Thyroid gland (tissue), 4 donors: ENCODE measurements at regions not wholly inside any gene's neighbourhood (a gene's known extent, or its start where the extent isn't known, plus 50 kb on each side); places are given as distances from the start of the nearest gene placed in this dataset.

Experiments used
- DNase-seq, 2 donors: peaks; one replicate each; pipeline ENCODE4 v3.0.0-alpha.2; 2019
- H3K27ac ChIP-seq, 3 donors: fragments of 200-600 bp; sonication (generic); 1 replicate in 2 of 3; 2 replicates in 1 of 3; pipeline ENCODE4 v1.5.1; 2016 to 2019; ENCODE audit warnings: mild to moderate bottlenecking in 1 of 3, moderate library complexity in 1 of 3
- H3K27me3 ChIP-seq: fragments of 200-600 bp; sonication (generic); one replicate; pipeline ENCODE4 v1.5.1; 2019
- H3K36me3 ChIP-seq, 2 donors: fragments of 200-600 bp; sonication (generic); one replicate each; pipeline ENCODE4 v1.5.1; 2016 to 2019
- H3K4me1 ChIP-seq, 2 donors: fragments of 200-600 bp; sonication (generic); one replicate each; pipeline ENCODE4 v1.5.1; 2017 to 2019
- H3K4me3 ChIP-seq, 3 donors: fragments of 200-600 bp; sonication (generic); replicated peaks in 1 of 3; 1 replicate in 2 of 3; 2 replicates in 1 of 3; pipeline ENCODE4 v1.5.1; 2016; ENCODE audit warnings: mild to moderate bottlenecking in 1 of 3
- H3K9me3 ChIP-seq: fragments of 200-600 bp; sonication (generic); one replicate; pipeline ENCODE4 v1.5.1; 2017
- CTCF ChIP-seq, 6 experiments: fragments of 200-600 bp in 3 of 6; fragments of 450-650 bp in 3 of 6; sonication (generic) in 3 of 6; IDR thresholded peaks; one replicate each; pipeline ENCODE4 v1.5.1; 2016 to 2019; ENCODE audit warnings: antibody characterized with exemption in 6 of 6, mild to moderate bottlenecking in 2 of 6, inconsistent platforms in 1 of 6, moderate library complexity in 1 of 6
- POLR2A ChIP-seq, 2 donors: fragments of 450-650 bp; IDR thresholded peaks; one replicate each; pipeline ENCODE4 v1.6.1; 2017; ENCODE audit warnings: antibody characterized with exemption in 2 of 2, mild to moderate bottlenecking in 2 of 2, moderate library complexity in 1 of 2
- WGBS, 2 donors: methylation state at CpG; one replicate each; pipeline ENCODE4 v1.1.5; 2017; 5-methylcytosine and 5-hydroxymethylcytosine counted together
- intact Hi-C: fragments of 100-400 bp; cut with DNase I; formaldehyde crosslinking; loops from one replicate; pipeline ENCODE4 v1.15.1; 2023

GRCh38 chr13:40082639-40083038 is 427.2 kb downstream of the COG6 start:
- no peak overlapping the region for H3K27ac ChIP-seq
- intact Hi-C loops: no loop called here
- no peaks in the 10 kb centered on the region for H3K4me1 ChIP-seq
- 82 to 89% methylated on average over 8 of the region's 8 CpGs for WGBS, 2 donors
- no peak overlapping the region for H3K4me3 ChIP-seq
- H3K36me3 ChIP-seq: no peaks in the 10 kb centered on the region
- no peaks in the 10 kb centered on the region for H3K9me3 ChIP-seq
- H3K27me3 ChIP-seq: no peaks in the 10 kb centered on the region
- no peak for DNase-seq
- TF ChIP-seq CTCF (IDR thresholded peaks at IDR 0.05): no peak
- TF ChIP-seq POLR2A (IDR thresholded peaks at IDR 0.05): no peak

DNA sequence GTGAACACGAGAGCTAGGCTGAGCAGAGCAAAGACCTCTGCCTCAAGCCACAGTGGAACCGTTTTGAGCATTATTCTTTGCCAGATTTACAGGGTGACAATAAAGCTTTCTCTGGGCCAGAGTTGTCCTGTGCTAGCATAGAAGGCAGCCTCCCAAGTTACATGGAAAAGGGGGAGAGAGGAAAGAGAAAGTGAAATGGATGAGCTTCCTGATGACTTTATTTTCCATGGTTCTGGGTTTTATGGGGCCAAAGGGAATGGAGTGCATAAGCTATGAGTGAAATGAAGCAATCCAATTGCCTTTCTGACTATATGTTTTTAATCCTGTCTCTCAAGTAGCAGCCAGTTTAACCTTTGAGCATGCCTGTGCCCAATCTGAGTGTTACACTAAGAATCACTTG is 428.4 kb downstream of the COG6 start:
- H3K9me3 ChIP-seq: no peaks in the 10 kb centered on the region
- TF ChIP-seq POLR2A (IDR thresholded peaks at IDR 0.05): no peak
- no peak for TF ChIP-seq CTCF (IDR thresholded peaks at IDR 0.05)
- 88 to 91% methylated on average over 2 of the region's 2 CpGs for WGBS, 2 donors
- intact Hi-C loops: no loop called here
- H3K4me3 ChIP-seq: no peak overlapping the region
- H3K4me1 ChIP-seq: no peaks in the 10 kb centered on the region
- no peaks in the 10 kb centered on the region for H3K36me3 ChIP-seq
- no peaks in the 10 kb centered on the region for H3K27me3 ChIP-seq
- H3K27ac ChIP-seq: no peak overlapping the region
- DNase-seq: no peak

GRCh38 chr13:40084934-40085333 is 429.5 kb downstream of the COG6 start:
- intact Hi-C loops: no loop called here
- no peak overlapping the region for H3K4me3 ChIP-seq

DNA sequence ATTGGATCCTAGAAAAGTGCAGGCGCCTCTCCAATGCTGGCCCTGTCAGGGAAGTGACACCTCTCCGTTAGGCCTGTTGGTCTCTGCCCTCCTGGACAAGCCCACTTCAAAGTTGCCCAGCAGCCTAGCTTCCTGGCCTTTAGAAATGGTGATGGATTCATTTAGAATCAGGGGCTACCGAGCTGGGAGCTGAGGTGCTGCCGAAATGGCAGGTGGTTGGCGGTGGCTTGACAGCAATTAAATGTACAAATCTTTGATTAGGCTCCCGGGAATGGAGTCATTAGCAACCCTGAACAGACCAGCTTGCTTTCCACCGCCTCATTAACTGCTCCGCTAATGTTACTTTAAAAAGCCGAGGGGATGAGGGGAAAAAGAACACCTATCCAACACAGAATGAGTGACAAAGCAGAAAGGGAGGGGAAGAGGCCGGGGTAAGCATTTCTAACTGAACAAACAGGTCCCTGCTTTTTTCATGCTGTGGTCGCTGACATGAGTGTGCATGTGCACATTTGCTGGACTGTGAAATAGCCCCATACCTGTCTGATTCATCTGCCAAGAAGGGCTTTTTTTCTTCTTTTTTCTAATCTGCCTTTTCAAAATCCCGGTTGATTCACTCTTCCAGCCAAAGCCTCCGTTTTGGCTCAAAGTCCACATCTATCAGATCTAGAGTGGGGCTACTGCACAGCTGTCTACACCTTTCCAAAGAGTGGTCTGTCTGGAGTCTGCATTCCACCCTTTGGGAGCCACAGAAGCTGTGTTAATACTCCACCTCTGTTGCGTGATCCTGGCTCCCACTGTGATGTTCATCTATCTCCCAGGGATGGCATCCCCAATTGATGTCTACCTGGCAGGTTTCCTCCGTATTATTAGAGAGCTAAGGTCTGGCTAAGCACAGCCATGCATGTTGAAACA is 431.9 kb downstream of the COG6 start:
- Histone ChIP-seq H3K27me3 (no peaks in the 10 kb centered on the region), H3K9me3 (no peaks in the 10 kb centered on the region), H3K4me1 (no peaks in the 10 kb centered on the region), H3K4me3 (no peak overlapping the region), H3K27ac (no peak overlapping the region), H3K36me3 (no peaks in the 10 kb centered on the region)
- TF ChIP-seq CTCF (IDR thresholded peaks at IDR 0.05) (no peak), POLR2A (IDR thresholded peaks at IDR 0.05) (no peak)
- DNase-seq: peak; percentile 27 to 29
- WGBS, 2 donors: 58 to 69% methylated on average over 15 of the region's 15 CpGs
- intact Hi-C loops: no loop called here

More at GRCh38 chr13:40084934-40085333, 429.5 kb downstream of the COG6 start:
- DNase-seq: no peak
- TF ChIP-seq POLR2A (IDR thresholded peaks at IDR 0.05) (no peak), CTCF (IDR thresholded peaks at IDR 0.05) (no peak)
- Histone ChIP-seq H3K4me1 (no peaks in the 10 kb centered on the region), H3K27me3 (no peaks in the 10 kb centered on the region), H3K27ac (no peak overlapping the region), H3K9me3 (no peaks in the 10 kb centered on the region), H3K36me3 (no peaks in the 10 kb centered on the region)
- WGBS, 2 donors: 90% methylated on average over 2 of the region's 2 CpGs

DNA sequence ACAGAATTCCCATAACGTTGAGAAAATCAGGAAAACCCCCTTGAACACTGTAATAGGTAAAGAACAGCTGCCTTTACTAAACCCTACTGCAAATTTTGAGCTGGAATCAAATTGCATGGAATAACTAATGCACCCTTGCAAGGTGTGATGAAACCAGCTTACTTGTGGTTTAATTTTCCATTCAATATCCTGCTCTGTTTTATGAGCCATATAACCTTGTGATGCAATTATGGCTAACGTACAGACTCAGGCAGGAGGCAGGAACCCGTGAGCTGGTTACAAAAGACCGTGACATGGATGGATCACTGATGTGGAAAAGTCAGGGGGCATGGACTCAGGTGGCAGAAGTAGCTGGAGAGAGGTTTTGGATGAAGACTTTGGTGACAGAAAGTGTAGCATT is 438.6 kb downstream of the COG6 start:
- Histone ChIP-seq H3K4me1 (no peaks in the 10 kb centered on the region), H3K9me3 (no peaks in the 10 kb centered on the region), H3K36me3 (no peaks in the 10 kb centered on the region), H3K27ac (no peak overlapping the region), H3K4me3 (no peak overlapping the region), H3K27me3 (no peaks in the 10 kb centered on the region)
- intact Hi-C loops: no loop called here
- DNase-seq: no peak
- WGBS, 2 donors: 85% methylated on average over 4 of the region's 4 CpGs
- TF ChIP-seq CTCF (IDR thresholded peaks at IDR 0.05) (no peak), POLR2A (IDR thresholded peaks at IDR 0.05) (no peak)
